Hippocampal formation (tissue), 2 donors: ENCODE measurements at regions not wholly inside any gene's neighbourhood (a gene's known extent, or its start where the extent isn't known, plus 50 kb on each side); places are given as distances from the start of the nearest gene placed in this dataset.

Source experiments
- DNase-seq, 2 donors: peaks; one replicate each; lab custom pipeline; 2025; lab: John Stamatoyannopoulos, UW

DNA sequence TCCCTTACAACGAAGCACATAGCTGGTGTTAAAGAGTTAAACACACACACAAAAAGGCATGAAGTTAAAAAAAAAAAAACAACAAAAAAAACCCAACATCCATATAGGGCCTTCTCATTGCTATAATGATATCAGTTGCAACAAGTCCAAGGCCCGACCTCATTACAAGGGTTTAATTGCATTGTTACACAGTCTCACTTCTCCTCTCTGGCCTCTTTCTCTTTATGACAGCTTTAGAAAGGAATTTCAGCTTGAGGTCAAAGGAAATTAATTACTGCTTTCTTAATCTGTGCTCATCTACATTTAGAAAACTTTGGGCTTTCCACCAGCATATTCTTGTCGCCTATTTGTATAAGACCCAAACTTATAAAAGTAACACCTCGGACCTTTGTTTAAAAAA is 342.1 kb downstream of the NR2F2 start:
- DNase-seq: no peak

DNA sequence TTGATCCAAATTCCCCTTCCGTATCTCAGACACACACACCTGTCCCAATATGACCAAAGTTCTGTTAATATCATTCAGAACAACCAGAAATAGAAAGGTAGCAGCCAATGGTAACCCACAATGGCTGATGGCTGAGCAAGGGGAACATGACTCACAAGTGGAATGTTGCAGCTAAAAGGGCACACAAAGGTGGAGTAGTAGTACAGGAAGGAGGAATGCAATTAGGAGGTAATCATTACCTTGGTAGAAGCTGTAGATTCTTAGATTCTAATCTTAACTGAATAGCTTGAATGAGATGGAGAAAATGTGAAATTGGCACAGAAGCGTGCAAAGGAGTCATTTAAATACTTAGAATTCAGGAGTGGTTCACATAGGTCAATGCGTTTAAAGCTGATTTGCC is 347.9 kb downstream of the NR2F2 start:
- no peak for DNase-seq

DNA sequence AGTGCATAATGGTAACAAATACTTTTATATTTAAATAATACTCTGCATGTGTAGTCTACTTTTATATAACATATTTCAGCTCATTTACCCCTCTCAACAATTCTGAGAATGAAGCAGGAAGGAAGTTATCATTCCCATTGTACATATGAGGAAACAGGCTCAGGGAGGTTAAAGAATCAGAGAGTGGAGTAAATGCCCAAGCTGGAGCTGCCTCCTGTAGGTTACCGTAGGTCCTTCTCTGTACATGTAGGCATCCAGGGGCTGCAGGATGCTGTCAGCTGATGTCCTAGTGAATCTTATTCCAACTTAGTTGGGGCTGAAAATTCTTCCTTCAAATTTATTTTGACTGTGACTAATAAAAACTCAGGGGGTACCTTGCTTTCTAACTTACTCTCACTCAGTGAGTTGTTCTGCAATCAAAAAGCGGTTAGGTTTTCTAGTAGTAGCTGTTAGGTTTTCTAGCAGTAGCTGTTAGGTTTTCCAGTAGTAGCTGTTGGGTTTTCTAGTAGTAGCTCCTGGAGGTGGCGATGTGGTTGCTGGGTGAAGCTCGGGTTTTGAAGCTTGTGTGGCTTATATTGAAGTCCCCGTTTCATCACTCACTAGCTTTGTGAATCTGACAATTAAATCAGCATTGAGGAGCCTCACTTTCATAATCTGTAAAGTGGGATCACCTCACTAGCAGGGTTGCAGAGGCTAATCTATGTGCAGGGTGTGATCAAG is 357.0 kb downstream of the NR2F2 start:
- no peak for DNase-seq

DNA sequence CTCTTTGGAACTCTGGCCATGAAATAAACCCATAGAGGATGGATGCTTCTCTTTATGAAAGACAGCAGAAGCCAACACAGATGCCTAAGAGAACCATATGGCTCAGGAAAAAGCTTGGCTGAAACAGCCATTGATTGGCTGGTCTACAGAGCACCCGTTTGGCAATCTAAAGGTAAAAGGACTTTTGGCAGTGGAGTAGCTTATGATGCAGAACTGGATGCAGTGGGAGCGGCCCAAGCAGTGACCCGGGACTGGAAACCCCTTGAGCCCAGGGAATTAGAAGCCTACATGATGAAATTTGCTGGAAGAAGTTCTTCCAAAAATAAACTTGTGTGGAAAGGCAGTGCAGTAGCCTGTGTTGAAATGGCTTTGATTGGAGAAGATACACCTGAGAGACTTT is 360.2 kb downstream of the NR2F2 start:
- no peak for DNase-seq

GRCh38 chr15:96692826-96693225 is 362.3 kb downstream of the NR2F2 start:
- DNase-seq: no peak

DNA sequence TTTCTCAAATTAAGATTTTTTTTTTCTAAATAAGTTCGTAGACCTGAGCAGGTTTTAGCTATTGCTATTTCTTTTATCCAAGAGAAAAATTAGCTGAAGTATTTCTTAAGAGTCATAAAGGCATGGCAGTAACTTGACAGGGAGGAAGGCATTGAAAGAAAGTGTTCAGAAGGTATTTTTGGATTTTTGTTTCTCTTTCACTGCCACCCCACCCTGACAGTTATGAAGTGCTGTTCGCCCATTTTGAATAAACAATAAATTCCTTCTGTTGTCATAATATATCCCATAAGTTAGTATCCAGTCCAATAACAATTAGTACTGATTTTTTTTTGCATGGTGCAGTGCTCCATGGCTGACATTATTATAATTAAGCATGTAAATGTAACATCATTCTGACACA is 363.0 kb downstream of the NR2F2 start:
- DNase-seq: no peak

DNA sequence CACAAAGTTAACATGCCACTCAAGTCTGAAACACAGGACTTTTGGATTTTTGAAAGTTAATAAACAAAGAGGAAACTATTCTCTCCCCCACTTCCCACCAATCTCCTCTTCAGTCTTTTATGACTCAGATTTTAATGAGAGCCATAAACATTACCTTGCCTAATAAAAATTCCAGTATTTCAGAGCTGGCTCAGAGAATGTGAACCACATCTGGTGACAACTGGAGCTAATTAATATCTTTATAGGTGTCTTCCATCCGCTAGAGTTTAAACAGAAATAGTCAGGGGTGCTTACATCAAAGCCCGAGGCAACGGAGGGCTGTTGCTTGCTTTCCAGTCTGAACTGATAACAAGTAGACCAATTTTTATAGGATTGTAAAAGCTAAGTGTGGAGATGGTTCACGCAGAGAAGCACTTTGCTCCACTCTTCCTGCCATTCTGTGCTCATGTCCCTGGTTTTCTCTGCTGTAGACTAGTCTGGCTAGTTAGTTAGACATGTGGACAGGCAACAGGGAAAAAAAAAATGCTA is 363.6 kb downstream of the NR2F2 start:
- DNase-seq: no peak

DNA sequence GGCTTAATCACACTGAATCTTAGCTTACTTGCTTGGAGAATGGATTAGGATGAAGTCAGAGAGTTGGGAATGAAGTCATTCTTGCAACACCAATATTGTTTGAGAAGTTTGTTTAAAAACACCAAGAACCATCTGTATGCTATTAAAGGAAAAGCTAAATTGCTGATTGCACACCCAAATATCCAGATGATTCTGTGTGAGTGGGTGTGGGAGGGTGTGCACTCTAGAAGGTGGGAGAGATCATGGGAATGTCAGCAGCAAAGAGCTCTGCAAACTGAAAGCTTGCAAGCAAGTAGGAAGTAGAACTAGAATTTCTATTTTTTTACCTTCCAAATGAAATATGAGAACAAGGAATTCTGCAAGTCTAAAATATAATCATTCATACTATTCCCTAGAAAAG is 364.9 kb downstream of the NR2F2 start:
- DNase-seq: no peak

DNA sequence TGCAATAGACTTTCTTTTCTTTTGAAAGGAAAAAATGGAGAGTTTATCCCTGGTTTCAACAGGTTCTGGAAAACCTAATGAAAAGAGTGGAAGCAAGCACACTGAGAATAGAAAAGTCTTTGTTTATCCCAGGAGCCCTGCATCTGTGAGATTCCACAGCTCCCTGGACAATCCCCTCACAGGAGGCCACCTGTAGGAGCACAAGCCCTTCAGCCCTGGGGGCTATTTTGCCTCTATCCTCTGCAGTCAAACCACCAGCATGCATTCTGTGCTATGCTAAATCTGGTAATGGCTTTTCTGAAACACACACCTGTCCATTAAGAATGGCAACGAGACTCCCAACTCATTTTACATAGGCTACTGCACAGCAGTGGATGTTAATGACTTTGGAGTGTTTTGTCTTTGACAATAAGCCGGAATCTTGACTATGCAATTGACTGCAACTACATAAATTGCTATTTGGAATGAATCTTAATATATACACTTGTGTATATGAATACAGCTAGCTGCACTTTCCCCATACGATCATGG is 369.4 kb downstream of the NR2F2 start:
- no peak for DNase-seq

DNA sequence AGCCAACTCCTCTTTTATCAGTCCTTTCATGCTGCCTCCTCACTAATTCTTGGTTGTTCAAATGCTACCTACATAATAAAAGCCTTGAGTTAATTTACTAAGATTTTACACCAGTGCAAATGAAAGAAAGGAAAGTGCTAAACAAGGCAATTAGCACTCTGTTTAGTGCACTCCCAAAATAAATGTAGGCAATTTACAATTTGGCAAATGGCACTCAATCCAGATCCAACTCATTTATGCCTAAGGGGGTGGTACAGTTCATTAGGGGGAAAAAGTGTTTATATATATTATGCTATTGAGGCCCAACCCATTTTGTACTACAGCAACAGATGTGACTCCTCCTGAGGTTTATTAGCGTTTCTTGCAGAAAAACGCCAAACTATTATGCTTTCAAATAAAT is 370.1 kb downstream of the NR2F2 start:
- no peak for DNase-seq

DNA sequence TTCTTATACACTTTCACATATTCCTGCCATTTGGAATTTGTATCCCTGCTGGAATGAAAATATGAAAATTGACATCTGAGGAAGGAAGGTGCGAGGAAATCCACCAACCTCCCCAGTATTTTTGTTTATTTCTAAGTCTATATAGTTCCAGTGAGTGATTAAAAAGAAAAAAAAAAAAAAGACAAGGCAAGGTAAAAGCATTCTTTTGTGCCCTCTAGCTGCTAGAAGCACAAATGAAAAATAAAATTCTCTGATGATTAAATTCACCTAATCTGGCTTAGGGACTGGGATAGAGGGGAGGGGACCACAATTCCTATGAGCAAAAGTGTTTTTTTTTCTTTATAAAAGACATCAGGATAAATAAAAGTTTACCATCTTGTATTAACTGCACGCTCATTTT is 370.9 kb downstream of the NR2F2 start:
- DNase-seq: no peak

DNA sequence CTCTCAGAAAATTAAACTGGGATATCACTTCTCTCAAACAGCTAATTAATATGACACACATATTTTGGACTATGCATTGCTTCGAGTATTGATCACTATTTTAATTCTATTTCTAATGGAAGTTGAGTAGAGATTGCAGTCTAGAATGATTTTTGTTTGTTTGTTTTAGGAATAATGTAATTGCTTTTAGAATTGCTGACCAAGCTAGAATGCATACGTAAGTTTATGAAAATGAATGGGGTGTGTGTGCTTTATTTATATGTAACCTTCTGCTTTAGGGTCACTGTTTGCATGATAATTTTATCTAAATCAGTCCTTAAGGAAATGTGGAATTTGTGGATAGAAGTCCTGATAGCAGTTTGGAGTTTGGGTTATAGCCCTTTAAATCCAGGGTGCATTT is 371.4 kb downstream of the NR2F2 start:
- no peak for DNase-seq

GRCh38 chr15:96702589-96702988 is 372.1 kb downstream of the NR2F2 start:
- no peak for DNase-seq

DNA sequence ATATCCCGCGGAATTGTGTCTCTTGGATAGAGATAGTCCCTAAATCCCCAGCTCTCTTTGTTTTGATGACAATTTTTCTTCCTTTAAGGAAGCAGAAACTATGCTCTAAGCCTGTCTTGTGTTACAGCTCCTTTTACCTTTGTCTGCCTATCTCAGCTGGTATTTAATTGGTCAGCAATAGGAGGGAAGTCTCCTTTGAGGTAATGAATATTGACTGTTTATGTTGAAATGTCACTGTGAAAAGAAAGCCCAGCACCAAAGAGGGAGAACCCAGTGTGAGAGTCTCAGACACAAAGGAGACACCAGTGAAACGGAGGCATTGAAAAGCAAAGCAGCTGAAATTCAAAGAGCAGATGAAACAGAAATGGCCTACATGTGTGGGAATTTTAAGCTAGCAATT is 372.6 kb downstream of the NR2F2 start:
- DNase-seq: no peak

DNA sequence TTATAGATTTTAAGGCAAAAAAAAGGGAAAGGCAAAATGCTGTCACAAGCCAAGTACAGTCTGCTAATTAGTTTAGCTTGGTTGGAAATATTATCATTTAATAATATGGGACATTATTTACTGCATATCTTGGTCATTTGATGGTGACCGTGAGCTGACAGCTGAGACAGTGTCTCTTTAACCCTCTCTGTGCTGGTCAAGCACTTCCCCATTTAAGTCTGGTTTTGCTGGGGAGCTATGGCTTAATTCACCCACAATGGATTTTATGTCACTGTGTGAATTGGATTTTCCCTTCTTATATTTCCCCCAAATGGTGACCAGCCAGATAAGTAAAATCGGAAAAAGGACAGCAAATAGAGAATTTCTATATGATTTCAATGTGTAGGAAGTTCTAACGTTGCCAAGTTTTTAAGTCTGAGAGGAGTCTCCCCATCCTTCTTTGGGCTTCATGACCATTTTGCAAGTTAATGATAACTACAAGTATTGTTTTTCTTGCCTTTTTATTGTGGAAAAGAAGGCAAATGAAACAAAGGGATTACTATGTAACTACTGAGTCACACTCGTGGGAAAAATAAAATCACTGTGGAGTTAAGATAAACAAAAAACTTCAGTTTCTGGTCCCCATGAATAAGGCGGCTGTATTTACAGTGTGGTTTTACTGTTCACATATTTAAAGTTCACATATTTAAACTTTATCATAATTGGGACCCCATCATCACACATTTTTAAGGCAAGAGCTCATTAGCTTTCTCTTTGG is 373.5 kb downstream of the NR2F2 start:
- no peak for DNase-seq

DNA sequence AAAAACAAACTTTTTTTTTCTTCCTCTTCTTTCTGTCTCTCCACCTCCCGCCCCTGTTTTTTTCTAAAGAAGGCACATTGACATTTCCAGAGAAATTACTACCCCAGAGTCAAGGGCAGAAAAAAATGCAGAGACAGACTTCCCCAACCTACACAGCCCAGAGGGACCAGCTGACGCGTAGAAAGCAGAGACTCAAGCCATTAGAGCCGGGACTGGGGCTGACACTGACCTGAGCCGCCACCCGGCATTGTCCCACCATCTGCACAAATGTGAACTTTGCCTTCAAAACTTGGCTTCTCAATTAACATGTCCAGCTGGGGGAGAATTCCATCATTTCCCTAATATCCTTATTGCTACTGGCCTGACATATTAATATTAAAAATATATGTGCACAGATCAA is 385.6 kb downstream of the NR2F2 start:
- DNase-seq: no peak

GRCh38 chr15:96716478-96716877 is 386.0 kb downstream of the NR2F2 start:
- DNase-seq: no peak

DNA sequence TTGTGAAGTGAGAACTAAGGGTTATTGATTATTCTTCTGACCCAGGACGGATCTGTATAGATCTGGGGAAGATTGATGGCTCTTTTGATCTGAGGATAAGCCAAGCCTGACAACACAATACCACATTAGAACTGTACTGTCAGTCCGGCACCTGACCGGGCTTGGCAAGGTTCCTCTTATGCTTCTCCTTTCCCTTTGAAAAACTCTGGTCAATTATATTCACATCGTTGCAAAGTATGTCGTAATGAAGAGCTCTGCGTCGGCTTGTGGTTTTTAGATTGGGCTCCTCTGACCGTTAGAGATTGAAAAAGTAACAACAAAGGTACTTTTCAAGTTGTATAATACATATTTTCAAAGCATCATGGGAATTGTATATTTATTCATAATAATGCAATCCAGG is 389.8 kb downstream of the NR2F2 start:
- no peak for DNase-seq

DNA sequence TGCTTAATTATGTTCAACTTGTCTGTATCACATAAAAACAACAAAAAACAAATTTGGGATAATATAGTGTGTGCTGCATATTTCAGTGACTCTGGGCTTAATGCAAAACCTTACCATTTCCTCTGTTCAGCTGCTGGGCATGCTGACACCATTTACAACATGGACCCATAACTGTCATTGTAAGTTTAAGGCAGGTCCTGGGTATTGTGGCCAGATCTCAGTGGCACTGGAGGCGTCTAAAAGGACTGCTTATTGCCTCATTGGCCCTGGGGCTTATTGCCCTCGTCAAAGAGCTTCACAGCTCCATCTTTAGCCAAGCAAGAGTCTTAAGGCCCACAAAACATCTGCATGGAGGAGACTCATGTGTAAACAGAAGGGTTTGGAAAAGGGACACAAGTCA is 390.2 kb downstream of the NR2F2 start:
- DNase-seq: no peak

- no peak for DNase-seq
Observed at GRCh38 chr15:96728591-96728990, 398.1 kb downstream of the NR2F2 start.

DNA sequence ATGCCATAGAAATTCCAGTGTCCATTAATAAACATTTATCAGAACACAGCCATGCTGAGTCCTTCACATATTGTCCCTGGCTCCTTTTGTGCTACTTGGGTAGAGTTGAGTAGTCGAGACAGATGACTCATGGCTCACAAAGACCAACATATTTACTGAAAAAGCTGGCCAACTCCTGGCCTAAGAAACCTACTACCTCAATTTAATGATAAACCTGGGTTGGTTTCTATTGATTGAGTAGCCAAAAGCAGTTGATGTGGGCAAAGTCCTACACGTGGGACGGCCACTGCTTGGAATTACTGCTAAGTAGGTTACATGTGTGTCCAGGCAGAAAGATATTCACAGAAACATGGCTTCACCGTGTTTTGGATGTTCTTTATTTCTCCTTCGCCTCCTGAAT is 402.2 kb downstream of the NR2F2 start:
- no peak for DNase-seq

GRCh38 chr15:96733721-96734120 is 403.2 kb downstream of the NR2F2 start:
- DNase-seq: no peak

- DNase-seq: no peak
Observed at GRCh38 chr15:96735632-96736240, 405.2 kb downstream of the NR2F2 start.
